Prostate gland (tissue), 2 donors: ENCODE measurements at regions not wholly inside any gene's neighbourhood (a gene's known extent, or its start where the extent isn't known, plus 50 kb on each side); places are given as distances from the start of the nearest gene placed in this dataset.

ENCODE experiments used
- DNase-seq: peaks from one replicate; pipeline ENCODE4 v3.0.0-alpha.2; 2019; ENCODE audit warnings: low spot score
- H3K27ac ChIP-seq, 2 donors: fragments of 200-600 bp; sonication (generic); 2 replicates each; pipeline ENCODE4 v1.5.1; 2017 to 2019
- H3K27me3 ChIP-seq: fragments of 200-600 bp; sonication (generic); replicated peaks from 2 replicates; pipeline ENCODE4 v1.5.1; 2019; ENCODE audit not compliant: insufficient read depth
- H3K36me3 ChIP-seq, 2 donors: fragments of 200-600 bp; sonication (generic); 1 replicate in 1 of 2; 2 replicates in 1 of 2; pipeline versions ENCODE4 v1.5.1 to v1.8.1; 2017 to 2019
- H3K4me1 ChIP-seq: fragments of 200-600 bp; sonication (generic); replicated peaks from 2 replicates; pipeline ENCODE4 v1.5.1; 2019
- H3K4me3 ChIP-seq, 2 donors: fragments of 200-600 bp; sonication (generic); 2 replicates each; pipeline ENCODE4 v1.5.1; 2017 to 2019
- H3K9me3 ChIP-seq: fragments of 200-600 bp; sonication (generic); 2 replicates; pipeline ENCODE4 v1.5.1; 2017
- POLR2A ChIP-seq: fragments of 450-650 bp; IDR thresholded peaks from one replicate; pipeline ENCODE4 v1.6.1; 2016; ENCODE audit warnings: antibody characterized with exemption, mild to moderate bottlenecking
- POLR2AphosphoS5 ChIP-seq: sonication (generic); formaldehyde crosslinking; IDR thresholded peaks from one replicate; pipeline ENCODE4 v1.6.1; 2017; ENCODE audit warnings: antibody characterized with exemption
- WGBS: methylation state at CpG from one replicate; pipeline ENCODE4 v1.1.5; 2018; 5-methylcytosine and 5-hydroxymethylcytosine counted together
- intact Hi-C: fragments of 100-400 bp; cut with DNase I; formaldehyde crosslinking; loops from one replicate; pipeline ENCODE4 v1.14.2; 2022
- TF ChIP-seq, protein P1 (sequence below), 4 experiments: fragments of 200-600 bp in 2 of 4; fragments of 450-650 bp in 2 of 4; sonication (generic) in 2 of 4; IDR thresholded peaks; 1 replicate in 3 of 4; 2 replicates in 1 of 4; pipeline ENCODE4 v1.5.1; 2016 to 2019; ENCODE audit warnings: antibody characterized with exemption in 4 of 4, mild to moderate bottlenecking in 2 of 4, moderate library complexity in 2 of 4

DNA sequence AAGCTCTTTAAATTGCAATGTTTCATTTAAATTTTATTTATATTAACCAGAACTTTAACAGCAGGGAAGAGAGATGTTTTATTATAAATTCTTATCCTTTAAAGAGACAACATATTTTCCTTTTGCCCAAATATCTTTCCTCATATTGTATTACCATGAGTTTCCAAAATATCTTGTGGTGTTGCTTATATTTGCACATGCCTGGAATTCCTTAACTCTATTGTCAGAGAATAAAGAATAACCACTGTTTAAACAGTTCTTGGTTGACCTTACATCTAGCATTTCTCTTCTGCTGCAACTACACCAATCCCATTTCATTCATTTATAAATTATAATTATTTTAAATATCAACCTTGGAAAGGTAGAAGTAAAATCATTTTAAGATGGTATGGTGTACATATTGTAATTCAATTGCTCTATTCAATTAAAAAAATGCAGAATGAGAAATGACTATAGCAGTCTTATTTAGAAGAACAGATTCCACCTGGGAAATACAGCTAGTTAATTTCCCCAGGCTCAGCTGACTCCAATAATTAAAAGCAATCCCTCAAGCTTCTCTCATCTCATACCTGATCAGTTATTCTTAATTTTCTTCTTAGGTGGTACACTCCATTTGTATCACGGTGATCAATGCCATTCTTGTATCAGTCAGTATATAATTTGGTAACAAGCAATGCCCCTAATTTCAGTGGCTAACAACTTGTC lies 923.3 kb downstream of the KCNA4 start:
- H3K9me3 ChIP-seq: no peaks in the 10 kb centered on the region
- WGBS: 89% methylated on average over 1 of the region's 1 CpG
- no peak overlapping the region for H3K4me3 ChIP-seq
- no peak for DNase-seq
- TF ChIP-seq POLR2A: no peak
- TF ChIP-seq, protein P1, sequence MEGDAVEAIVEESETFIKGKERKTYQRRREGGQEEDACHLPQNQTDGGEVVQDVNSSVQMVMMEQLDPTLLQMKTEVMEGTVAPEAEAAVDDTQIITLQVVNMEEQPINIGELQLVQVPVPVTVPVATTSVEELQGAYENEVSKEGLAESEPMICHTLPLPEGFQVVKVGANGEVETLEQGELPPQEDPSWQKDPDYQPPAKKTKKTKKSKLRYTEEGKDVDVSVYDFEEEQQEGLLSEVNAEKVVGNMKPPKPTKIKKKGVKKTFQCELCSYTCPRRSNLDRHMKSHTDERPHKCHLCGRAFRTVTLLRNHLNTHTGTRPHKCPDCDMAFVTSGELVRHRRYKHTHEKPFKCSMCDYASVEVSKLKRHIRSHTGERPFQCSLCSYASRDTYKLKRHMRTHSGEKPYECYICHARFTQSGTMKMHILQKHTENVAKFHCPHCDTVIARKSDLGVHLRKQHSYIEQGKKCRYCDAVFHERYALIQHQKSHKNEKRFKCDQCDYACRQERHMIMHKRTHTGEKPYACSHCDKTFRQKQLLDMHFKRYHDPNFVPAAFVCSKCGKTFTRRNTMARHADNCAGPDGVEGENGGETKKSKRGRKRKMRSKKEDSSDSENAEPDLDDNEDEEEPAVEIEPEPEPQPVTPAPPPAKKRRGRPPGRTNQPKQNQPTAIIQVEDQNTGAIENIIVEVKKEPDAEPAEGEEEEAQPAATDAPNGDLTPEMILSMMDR (IDR thresholded peaks at IDR 0.05): no peak
- no peak for TF ChIP-seq POLR2AphosphoS5
- no peaks in the 10 kb centered on the region for H3K4me1 ChIP-seq
- no peaks in the 10 kb centered on the region for H3K27me3 ChIP-seq
- no peaks in the 10 kb centered on the region for H3K36me3 ChIP-seq
- intact Hi-C loops: no loop called here
- no peak overlapping the region for H3K27ac ChIP-seq

DNA sequence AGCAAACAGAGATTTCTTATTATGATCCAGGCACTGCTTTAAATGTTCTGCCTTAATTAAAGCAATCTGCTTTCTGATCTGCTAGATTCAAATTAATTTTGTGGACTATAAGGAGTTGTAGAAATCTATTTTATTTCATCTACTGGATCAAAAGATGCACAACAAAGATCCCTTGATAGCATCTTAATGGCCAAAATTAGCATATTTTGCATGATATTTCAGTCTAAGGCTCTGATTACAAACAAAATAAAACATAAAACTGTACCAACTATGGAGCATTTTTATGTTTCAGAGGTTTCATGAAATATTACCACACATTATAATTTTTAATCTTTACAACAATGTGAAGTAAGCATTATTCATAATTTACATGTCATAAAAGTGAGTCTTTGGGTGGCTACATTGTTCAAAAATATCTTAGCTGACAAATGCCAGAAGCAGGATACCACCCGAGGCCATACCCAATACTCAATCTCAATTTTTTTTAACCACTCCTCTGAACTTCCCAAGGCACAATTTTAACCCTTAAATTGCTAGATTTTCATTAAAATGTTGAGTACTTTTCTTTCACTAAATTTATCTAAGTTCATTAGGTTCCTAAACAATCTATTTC lies 929.5 kb downstream of the KCNA4 start:
- TF ChIP-seq POLR2A: no peak
- TF ChIP-seq, protein P1 (IDR thresholded peaks at IDR 0.05): no peak
- no peak for TF ChIP-seq POLR2AphosphoS5
- 5% methylated on average over 1 of the region's 1 CpG for WGBS
- intact Hi-C loops: no loop called here

GRCh38 chr11:29075726-29076125 lies 941.1 kb downstream of the KCNA4 start:
- Histone ChIP-seq H3K36me3 (no peaks in the 10 kb centered on the region), H3K27ac (no peak overlapping the region), H3K4me3 (no peak overlapping the region), H3K9me3 (no peaks in the 10 kb centered on the region), H3K4me1 (no peaks in the 10 kb centered on the region), H3K27me3 (no peaks in the 10 kb centered on the region)
- intact Hi-C loops: no loop called here
- WGBS: 96% methylated on average over 2 of the region's 2 CpGs
- DNase-seq: no peak
- no peak for TF ChIP-seq POLR2A
- TF ChIP-seq POLR2AphosphoS5: no peak
- TF ChIP-seq, protein P1 (IDR thresholded peaks at IDR 0.05): no peak

More for the DNA sequence above, 929.5 kb downstream of the KCNA4 start:
- no peak overlapping the region for H3K4me3 ChIP-seq
- H3K36me3 ChIP-seq: no peaks in the 10 kb centered on the region
- DNase-seq: no peak
- no peaks in the 10 kb centered on the region for H3K4me1 ChIP-seq
- H3K27ac ChIP-seq: no peak overlapping the region
- H3K27me3 ChIP-seq: no peaks in the 10 kb centered on the region
- H3K9me3 ChIP-seq: no peaks in the 10 kb centered on the region

GRCh38 chr11:29063630-29064361 lies 953.0 kb downstream of the KCNA4 start:
- no peaks in the 10 kb centered on the region for H3K27me3 ChIP-seq
- H3K4me1 ChIP-seq: no peaks in the 10 kb centered on the region
- DNase-seq: no peak
- H3K36me3 ChIP-seq: no peaks in the 10 kb centered on the region
- no peak overlapping the region for H3K27ac ChIP-seq
- intact Hi-C loops: no loop called here
- no peak for TF ChIP-seq POLR2A
- TF ChIP-seq, protein P1 (IDR thresholded peaks at IDR 0.05): no peak
- no peak for TF ChIP-seq POLR2AphosphoS5
- H3K9me3 ChIP-seq: no peaks in the 10 kb centered on the region
- 67% methylated on average over 3 of the region's 3 CpGs for WGBS
- H3K4me3 ChIP-seq: no peak overlapping the region
